Choroid plexus epithelial cell (primary cell): ENCODE measurements at regions not wholly inside any gene's neighbourhood (a gene's known extent, or its start where the extent isn't known, plus 50 kb on each side); places are given as distances from the start of the nearest gene placed in this dataset.

Source experiments
- DNase-seq: peaks from one replicate; pipeline ENCODE4 v3.0.0-alpha.2; 2010; ENCODE audit warnings: low read depth
- H3K4me3 ChIP-seq: 2 replicates; pipeline ENCODE4 v1.5.1; 2011; ENCODE audit warnings: low read depth, mild to moderate bottlenecking, control low read depth, low read length, moderate library complexity
- CTCF ChIP-seq: conservative IDR thresholded peaks from 2 replicates; pipeline ENCODE4 v1.5.1; 2011; ENCODE audit warnings: low read depth, mild to moderate bottlenecking, control low read depth, inconsistent platforms, low read length, moderate library complexity

GRCh38 chr5:175388531-175388930 lies 55.5 kb downstream of the DRD1 start:
- no peak for DNase-seq
- no peak overlapping the region for H3K4me3 ChIP-seq
- TF ChIP-seq CTCF, result no peak

GRCh38 chr5:175387144-175387543 lies 56.8 kb downstream of the DRD1 start:
- no peak for DNase-seq
- no peak for TF ChIP-seq CTCF
- H3K4me3 ChIP-seq, result no peak overlapping the region

DNA sequence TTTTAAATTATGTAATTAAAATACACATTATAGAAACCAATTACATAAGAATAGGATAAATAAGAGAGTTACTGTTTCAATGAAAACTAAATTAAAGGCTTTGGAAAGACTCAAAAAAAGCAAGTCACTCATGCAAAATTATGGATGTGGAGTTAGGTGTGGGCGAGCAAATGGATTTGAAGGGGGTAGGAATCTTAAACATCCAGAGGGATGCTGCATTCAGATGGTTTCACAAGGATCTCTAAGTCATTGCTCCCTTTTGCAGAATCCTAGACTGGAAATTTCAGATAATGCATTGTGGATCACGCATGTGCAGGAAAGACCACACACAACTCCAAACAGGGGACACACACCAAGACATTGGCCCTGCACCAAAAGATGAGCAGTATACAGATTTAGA lies 57.5 kb downstream of the DRD1 start:
- DNase-seq, result no peak
- no peak for TF ChIP-seq CTCF
- no peak overlapping the region for H3K4me3 ChIP-seq

DNA sequence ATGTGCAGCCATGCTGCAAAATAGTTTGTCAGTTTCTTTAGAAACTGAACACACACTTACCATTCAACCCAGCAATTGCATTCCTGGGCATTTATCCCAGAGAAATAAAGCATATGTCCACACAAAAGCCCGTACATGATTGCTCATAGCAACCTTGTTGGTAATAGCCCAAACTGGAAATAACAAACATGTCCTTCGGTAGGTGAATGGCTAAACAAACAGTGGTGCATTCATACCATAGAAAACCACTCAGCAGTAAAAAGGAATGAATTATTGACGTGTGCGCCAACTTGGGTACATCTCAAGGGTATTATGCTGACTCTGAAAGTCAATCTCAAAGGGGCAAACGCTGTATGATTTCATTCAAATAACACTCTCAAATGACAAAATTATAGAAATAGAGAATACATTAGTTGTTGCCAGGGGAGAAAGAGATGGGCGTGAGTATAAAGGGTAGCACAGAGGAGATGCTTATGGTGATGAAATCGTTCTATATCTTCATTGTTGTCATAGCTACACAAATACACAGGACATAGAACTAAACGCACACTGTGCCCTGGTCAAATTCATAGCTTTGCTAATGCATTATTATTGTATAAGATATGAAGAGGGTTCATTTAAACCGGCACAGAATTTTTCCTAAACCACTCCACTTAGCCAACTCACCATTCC lies 58.2 kb downstream of the DRD1 start:
- no peak for TF ChIP-seq CTCF
- peak; percentile 5 for DNase-seq
- H3K4me3 ChIP-seq, result no peak overlapping the region

- TF ChIP-seq CTCF, result no peak
- DNase-seq, result no peak
- H3K4me3 ChIP-seq, result no peak overlapping the region
Observed at GRCh38 chr5:175384724-175385552, 59.0 kb downstream of the DRD1 start.

- no peak for TF ChIP-seq CTCF
- no peak for DNase-seq
- H3K4me3 ChIP-seq, result no peak overlapping the region
Observed at GRCh38 chr5:175383350-175383749, 60.6 kb downstream of the DRD1 start.
